WTC11 (cell line): ENCODE measurements at regions not wholly inside any gene's neighbourhood (a gene's known extent, or its start where the extent isn't known, plus 50 kb on each side); places are given as distances from the start of the nearest gene placed in this dataset.

Experiments used
- ATAC-seq: fragments of 200-7000 bp; cut with Tn5 transposase; 2 replicates; pipeline ENCODE4 v1.10.0; 2021; ENCODE audit warnings: mild to moderate bottlenecking, moderate library complexity
- CTCF ChIA-PET: fragments of 300-600 bp; sonication (Branson Sonifier 250); formaldehyde crosslinking; loops from one replicate; lab custom pipeline; 2021; ENCODE audit warnings: antibody characterized with exemption; lab: Charles Lee
- POLR2A ChIA-PET: fragments of 350-600 bp; sonication (Branson Sonifier 250); formaldehyde crosslinking; loops from one replicate; lab custom pipeline; 2021; ENCODE audit warnings: antibody characterized with exemption; lab: Charles Lee
- DNase-seq: peaks from one replicate; pipeline ENCODE4 v3.0.0; 2021; ENCODE audit warnings: low spot score
- H3K27ac Mint-ChIP-seq: 2 replicates; pipeline ENCODE4 v1.8.0; 2021; ENCODE audit warnings: mixed read lengths
- H3K27me3 Mint-ChIP-seq: 2 replicates; pipeline ENCODE4 v1.8.0; 2021; ENCODE audit warnings: low read depth, mild to moderate bottlenecking, moderate library complexity, mixed read lengths
- H3K36me3 Mint-ChIP-seq: 2 replicates; pipeline ENCODE4 v1.8.0; 2021; ENCODE audit warnings: mixed read lengths
- H3K4me1 Mint-ChIP-seq: 2 replicates; pipeline ENCODE4 v1.8.0; 2022; ENCODE audit warnings: mixed read lengths
- H3K4me3 Mint-ChIP-seq: 2 replicates; pipeline ENCODE4 v1.8.0; 2021; ENCODE audit warnings: mild to moderate bottlenecking, moderate library complexity, mixed read lengths
- H3K9me3 Mint-ChIP-seq: 2 replicates; pipeline ENCODE4 v1.8.0; 2021; ENCODE audit warnings: mixed read lengths
- ELF4 ChIP-seq: sonication (generic); formaldehyde crosslinking; IDR thresholded peaks from 2 replicates; pipeline ENCODE4 v1.8.1; 2022; ENCODE audit warnings: low read depth, mild to moderate bottlenecking, moderate library complexity, missing genetic modification reagents
- HMGA2 ChIP-seq: fragments of 250-450 bp; sonication (Bioruptor Pico); IDR thresholded peaks from 2 replicates; pipeline ENCODE4 v1.4.0; 2021; ENCODE audit warnings: mild to moderate bottlenecking, moderate library complexity
- IRF2 ChIP-seq: sonication (generic); formaldehyde crosslinking; IDR thresholded peaks from 2 replicates; pipeline ENCODE4 v1.8.0; 2022; ENCODE audit warnings: low read depth, missing genetic modification reagents, borderline replicate concordance
- JAZF1 ChIP-seq: fragments of 250-450 bp; sonication (Bioruptor Pico); IDR thresholded peaks from 2 replicates; pipeline ENCODE4 v1.9.0; 2021; ENCODE audit warnings: moderate library complexity, mild to moderate bottlenecking, inconsistent platforms
- NFYB ChIP-seq: sonication (generic); formaldehyde crosslinking; conservative IDR thresholded peaks from 2 replicates; pipeline ENCODE4 v1.8.0; 2022; ENCODE audit warnings: low read depth, missing genetic modification reagents
- NR2C2 ChIP-seq: sonication (generic); formaldehyde crosslinking; IDR thresholded peaks from 2 replicates; pipeline ENCODE4 v1.8.0; 2022; ENCODE audit warnings: mild to moderate bottlenecking, missing genetic modification reagents
- OVOL2 ChIP-seq: fragments of 250-450 bp; sonication (Bioruptor Pico); IDR thresholded peaks from 2 replicates; pipeline ENCODE4 v1.9.0; 2021; ENCODE audit warnings: mild to moderate bottlenecking, borderline replicate concordance
- RORB ChIP-seq: fragments of 250-450 bp; sonication (Bioruptor Pico); IDR thresholded peaks from 2 replicates; pipeline ENCODE4 v1.9.0; 2021; ENCODE audit warnings: mild to moderate bottlenecking
- SP1 ChIP-seq: sonication (generic); formaldehyde crosslinking; conservative IDR thresholded peaks from 2 replicates; pipeline ENCODE4 v1.8.1; 2022; ENCODE audit warnings: missing genetic modification reagents
- ZNF121 ChIP-seq: sonication (generic); formaldehyde crosslinking; IDR thresholded peaks from 2 replicates; pipeline ENCODE4 v1.8.0; 2023; ENCODE audit warnings: missing genetic modification reagents
- ZNF232 ChIP-seq: sonication (generic); formaldehyde crosslinking; IDR thresholded peaks from 2 replicates; pipeline ENCODE4 v1.8.0; 2022; ENCODE audit warnings: mild to moderate bottlenecking, missing genetic modification reagents
- ZNF263 ChIP-seq: sonication (generic); formaldehyde crosslinking; IDR thresholded peaks from 2 replicates; pipeline ENCODE4 v1.8.1; 2022; ENCODE audit warnings: low read depth, mild to moderate bottlenecking, moderate library complexity, missing genetic modification reagents
- TF ChIP-seq, protein P1 (sequence below): sonication (generic); formaldehyde crosslinking; IDR thresholded peaks from 2 replicates; pipeline ENCODE4 v1.8.1; 2022; ENCODE audit warnings: mild to moderate bottlenecking, moderate library complexity, missing genetic modification reagents
- TF ChIP-seq, protein P2 (sequence below): sonication (generic); formaldehyde crosslinking; IDR thresholded peaks from 2 replicates; pipeline ENCODE4 v1.8.1; 2022; ENCODE audit warnings: mild to moderate bottlenecking, missing genetic modification reagents, moderate library complexity, borderline replicate concordance
- TF ChIP-seq, protein P3 (sequence below): fragments of 250-450 bp; sonication (Bioruptor Pico); IDR thresholded peaks from 2 replicates; pipeline ENCODE4 v1.9.0; 2021; ENCODE audit warnings: mild to moderate bottlenecking
- TF ChIP-seq, protein P4 (sequence below): fragments of 200-600 bp; IDR thresholded peaks from 2 replicates; pipeline ENCODE4 v1.8.0; 2022; ENCODE audit warnings: antibody characterized with exemption
- TF ChIP-seq, protein P5 (sequence below): sonication (generic); formaldehyde crosslinking; IDR thresholded peaks from 2 replicates; pipeline ENCODE4 v1.8.0; 2022; ENCODE audit warnings: mild to moderate bottlenecking, missing genetic modification reagents
- TF ChIP-seq, protein P6 (sequence below): sonication (generic); formaldehyde crosslinking; IDR thresholded peaks from 2 replicates; pipeline ENCODE4 v1.8.0; 2023; ENCODE audit warnings: missing genetic modification reagents
- TF ChIP-seq, protein P7 (sequence below): sonication (generic); formaldehyde crosslinking; IDR thresholded peaks from 2 replicates; pipeline ENCODE4 v1.8.1; 2023; ENCODE audit warnings: mild to moderate bottlenecking, missing genetic modification reagents, moderate library complexity
- TF ChIP-seq, protein P8 (sequence below): sonication (generic); formaldehyde crosslinking; conservative IDR thresholded peaks from 2 replicates; pipeline ENCODE4 v1.8.1; 2022; ENCODE audit warnings: mild to moderate bottlenecking, missing genetic modification reagents
- TF ChIP-seq, protein P9 (sequence below): sonication (generic); formaldehyde crosslinking; IDR thresholded peaks from 2 replicates; pipeline ENCODE4 v1.8.0; 2023; ENCODE audit warnings: missing genetic modification reagents, mild to moderate bottlenecking, borderline replicate concordance

DNA sequence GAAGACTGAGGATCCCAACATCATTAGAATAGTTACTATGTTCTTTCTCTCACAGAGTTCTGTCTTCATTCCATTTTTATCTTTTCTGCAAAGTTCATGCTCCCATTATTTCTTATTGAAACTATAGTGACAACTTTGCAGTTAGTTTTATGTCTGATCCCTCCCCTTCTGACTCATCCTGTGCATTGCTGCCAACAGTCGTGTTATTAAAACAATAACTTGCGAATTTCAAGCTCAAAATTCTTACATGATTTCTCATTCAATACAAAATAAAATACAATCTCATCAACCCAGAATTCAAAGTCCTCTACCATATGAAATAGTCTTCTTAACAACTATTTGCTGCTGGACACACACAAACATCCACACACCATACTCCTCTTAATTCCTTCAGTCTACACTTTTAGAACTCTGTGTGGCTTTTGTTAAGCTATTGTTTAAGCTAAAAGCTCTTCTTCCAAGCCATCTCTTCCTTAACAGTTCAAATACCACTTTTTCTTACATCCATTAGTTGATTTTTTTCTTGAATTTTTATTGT lies 261.4 kb upstream of the IRAK1BP1 start:
- ATAC-seq (no peak), DNase-seq (no peak)
- Mint-ChIP-seq H3K4me1 (peaks cover 3% of the 10 kb centered on the region), H3K9me3 (no peaks in the 10 kb centered on the region), H3K27ac (no peak overlapping the region), H3K27me3 (no peaks in the 10 kb centered on the region), H3K4me3 (no peak overlapping the region), H3K36me3 (no peaks in the 10 kb centered on the region)
- ChIA-PET POLR2A (no interaction called here), CTCF (no interaction called here)
- TF ChIP-seq RORB, result no peak
- no peak for TF ChIP-seq ELF4
- TF ChIP-seq ZNF263 (CRISPR knock-in tag), result no peak
- no peak for TF ChIP-seq NFYB
- TF ChIP-seq, protein P1, sequence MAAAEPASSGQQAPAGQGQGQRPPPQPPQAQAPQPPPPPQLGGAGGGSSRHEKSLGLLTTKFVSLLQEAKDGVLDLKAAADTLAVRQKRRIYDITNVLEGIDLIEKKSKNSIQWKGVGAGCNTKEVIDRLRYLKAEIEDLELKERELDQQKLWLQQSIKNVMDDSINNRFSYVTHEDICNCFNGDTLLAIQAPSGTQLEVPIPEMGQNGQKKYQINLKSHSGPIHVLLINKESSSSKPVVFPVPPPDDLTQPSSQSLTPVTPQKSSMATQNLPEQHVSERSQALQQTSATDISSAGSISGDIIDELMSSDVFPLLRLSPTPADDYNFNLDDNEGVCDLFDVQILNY, result no peak
- TF ChIP-seq, protein P2, sequence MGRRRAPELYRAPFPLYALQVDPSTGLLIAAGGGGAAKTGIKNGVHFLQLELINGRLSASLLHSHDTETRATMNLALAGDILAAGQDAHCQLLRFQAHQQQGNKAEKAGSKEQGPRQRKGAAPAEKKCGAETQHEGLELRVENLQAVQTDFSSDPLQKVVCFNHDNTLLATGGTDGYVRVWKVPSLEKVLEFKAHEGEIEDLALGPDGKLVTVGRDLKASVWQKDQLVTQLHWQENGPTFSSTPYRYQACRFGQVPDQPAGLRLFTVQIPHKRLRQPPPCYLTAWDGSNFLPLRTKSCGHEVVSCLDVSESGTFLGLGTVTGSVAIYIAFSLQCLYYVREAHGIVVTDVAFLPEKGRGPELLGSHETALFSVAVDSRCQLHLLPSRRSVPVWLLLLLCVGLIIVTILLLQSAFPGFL (CRISPR knock-in tag), result no peak
- TF ChIP-seq, protein P3, sequence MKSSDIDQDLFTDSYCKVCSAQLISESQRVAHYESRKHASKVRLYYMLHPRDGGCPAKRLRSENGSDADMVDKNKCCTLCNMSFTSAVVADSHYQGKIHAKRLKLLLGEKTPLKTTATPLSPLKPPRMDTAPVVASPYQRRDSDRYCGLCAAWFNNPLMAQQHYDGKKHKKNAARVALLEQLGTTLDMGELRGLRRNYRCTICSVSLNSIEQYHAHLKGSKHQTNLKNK (CRISPR knock-in tag), result no peak

DNA sequence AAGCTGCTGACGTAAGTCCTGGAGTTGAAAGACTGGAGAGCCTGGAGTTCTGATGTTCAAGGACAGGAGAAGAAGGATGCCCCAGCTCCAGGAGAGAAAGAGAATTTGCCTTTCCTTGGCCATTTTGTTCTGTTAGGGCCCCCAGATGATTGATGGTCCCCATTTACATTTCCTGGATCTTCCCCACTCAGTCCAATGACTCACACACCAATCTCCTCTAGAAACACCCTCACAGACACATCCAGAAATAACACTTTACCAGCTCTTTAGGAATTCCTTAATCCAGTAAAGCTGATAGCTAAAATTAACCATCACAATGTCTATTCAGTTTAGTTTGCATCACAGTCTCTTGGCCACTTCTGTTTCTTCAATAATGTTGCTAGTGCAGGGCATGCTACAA lies 260.2 kb upstream of the IRAK1BP1 start:
- ATAC-seq, result no peak
- no peaks in the 10 kb centered on the region for H3K9me3 Mint-ChIP-seq
- H3K4me3 Mint-ChIP-seq, result no peak overlapping the region
- no peaks in the 10 kb centered on the region for H3K27me3 Mint-ChIP-seq
- CTCF ChIA-PET, result interaction anchor here (0.5 kb wide), 1 partner anchor 937 kb away, joined by 3 read pairs; no protein-coding TSS in a partner anchor
- POLR2A ChIA-PET, result no interaction called here
- H3K27ac Mint-ChIP-seq, result no peak overlapping the region
- TF ChIP-seq SP1 (CRISPR knock-in tag), result no peak
- TF ChIP-seq, protein P4, sequence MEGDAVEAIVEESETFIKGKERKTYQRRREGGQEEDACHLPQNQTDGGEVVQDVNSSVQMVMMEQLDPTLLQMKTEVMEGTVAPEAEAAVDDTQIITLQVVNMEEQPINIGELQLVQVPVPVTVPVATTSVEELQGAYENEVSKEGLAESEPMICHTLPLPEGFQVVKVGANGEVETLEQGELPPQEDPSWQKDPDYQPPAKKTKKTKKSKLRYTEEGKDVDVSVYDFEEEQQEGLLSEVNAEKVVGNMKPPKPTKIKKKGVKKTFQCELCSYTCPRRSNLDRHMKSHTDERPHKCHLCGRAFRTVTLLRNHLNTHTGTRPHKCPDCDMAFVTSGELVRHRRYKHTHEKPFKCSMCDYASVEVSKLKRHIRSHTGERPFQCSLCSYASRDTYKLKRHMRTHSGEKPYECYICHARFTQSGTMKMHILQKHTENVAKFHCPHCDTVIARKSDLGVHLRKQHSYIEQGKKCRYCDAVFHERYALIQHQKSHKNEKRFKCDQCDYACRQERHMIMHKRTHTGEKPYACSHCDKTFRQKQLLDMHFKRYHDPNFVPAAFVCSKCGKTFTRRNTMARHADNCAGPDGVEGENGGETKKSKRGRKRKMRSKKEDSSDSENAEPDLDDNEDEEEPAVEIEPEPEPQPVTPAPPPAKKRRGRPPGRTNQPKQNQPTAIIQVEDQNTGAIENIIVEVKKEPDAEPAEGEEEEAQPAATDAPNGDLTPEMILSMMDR, result no peak
- TF ChIP-seq, protein P5, sequence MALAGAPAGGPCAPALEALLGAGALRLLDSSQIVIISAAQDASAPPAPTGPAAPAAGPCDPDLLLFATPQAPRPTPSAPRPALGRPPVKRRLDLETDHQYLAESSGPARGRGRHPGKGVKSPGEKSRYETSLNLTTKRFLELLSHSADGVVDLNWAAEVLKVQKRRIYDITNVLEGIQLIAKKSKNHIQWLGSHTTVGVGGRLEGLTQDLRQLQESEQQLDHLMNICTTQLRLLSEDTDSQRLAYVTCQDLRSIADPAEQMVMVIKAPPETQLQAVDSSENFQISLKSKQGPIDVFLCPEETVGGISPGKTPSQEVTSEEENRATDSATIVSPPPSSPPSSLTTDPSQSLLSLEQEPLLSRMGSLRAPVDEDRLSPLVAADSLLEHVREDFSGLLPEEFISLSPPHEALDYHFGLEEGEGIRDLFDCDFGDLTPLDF (CRISPR knock-in tag), result no peak
- TF ChIP-seq, all 79 proteins: peak for 0
- Mint-ChIP-seq H3K4me1 (peaks cover 10% of the 10 kb centered on the region), H3K36me3 (no peaks in the 10 kb centered on the region)
- DNase-seq, result no peak

DNA sequence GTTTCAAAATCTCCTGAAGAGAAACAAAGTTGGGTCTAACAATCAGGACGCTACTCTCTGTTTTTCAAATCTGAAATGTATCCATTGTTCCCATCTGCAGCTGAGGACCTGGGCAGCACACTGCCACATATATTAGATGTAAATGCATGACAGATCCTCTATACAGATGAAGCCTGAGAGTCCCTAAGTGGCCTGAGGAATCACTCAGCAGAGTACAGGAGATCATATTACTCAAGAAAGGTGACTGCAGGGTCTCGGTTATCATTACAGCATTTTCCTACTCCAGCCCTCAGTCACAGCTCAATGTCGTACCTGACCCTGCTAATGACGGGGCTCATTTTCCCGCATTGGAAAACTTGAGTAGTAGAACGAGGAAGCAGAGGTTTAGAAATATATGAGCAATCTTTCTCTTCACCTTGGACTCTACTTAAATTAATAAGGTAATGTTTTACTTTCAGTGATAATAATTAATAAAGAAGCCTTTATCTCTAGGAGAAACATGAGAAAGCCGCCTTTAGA lies 256.2 kb upstream of the IRAK1BP1 start:
- H3K27me3 Mint-ChIP-seq, result no peaks in the 10 kb centered on the region
- no peak overlapping the region for H3K4me3 Mint-ChIP-seq
- no peak for DNase-seq
- ATAC-seq, result no peak; the same call in 1 of the 2 replicates
- CTCF ChIA-PET, result interaction anchor here (1.2 to 1.9 kb wide), 2 partner anchors 9 to 10 kb away, joined by 4 to 6 read pairs; no protein-coding TSS in a partner anchor
- peaks cover 10% of the 10 kb centered on the region for H3K4me1 Mint-ChIP-seq
- no peaks in the 10 kb centered on the region for H3K9me3 Mint-ChIP-seq
- no peak overlapping the region for H3K27ac Mint-ChIP-seq
- H3K36me3 Mint-ChIP-seq, result no peaks in the 10 kb centered on the region
- POLR2A ChIA-PET, result no interaction called here
- TF ChIP-seq, protein P6, sequence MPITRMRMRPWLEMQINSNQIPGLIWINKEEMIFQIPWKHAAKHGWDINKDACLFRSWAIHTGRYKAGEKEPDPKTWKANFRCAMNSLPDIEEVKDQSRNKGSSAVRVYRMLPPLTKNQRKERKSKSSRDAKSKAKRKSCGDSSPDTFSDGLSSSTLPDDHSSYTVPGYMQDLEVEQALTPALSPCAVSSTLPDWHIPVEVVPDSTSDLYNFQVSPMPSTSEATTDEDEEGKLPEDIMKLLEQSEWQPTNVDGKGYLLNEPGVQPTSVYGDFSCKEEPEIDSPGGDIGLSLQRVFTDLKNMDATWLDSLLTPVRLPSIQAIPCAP, result no peak
- TF ChIP-seq, protein P7, sequence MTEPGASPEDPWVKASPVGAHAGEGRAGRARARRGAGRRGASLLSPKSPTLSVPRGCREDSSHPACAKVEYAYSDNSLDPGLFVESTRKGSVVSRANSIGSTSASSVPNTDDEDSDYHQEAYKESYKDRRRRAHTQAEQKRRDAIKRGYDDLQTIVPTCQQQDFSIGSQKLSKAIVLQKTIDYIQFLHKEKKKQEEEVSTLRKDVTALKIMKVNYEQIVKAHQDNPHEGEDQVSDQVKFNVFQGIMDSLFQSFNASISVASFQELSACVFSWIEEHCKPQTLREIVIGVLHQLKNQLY (CRISPR knock-in tag), result no peak
- TF ChIP-seq ZNF232 (CRISPR knock-in tag), result no peak
- TF ChIP-seq JAZF1 (CRISPR knock-in tag), result no peak
- TF ChIP-seq ZNF263 (CRISPR knock-in tag), result no peak
- no peak for TF ChIP-seq NR2C2 (CRISPR knock-in tag)
- no peak for TF ChIP-seq HMGA2 (CRISPR knock-in tag)
- no peak for TF ChIP-seq OVOL2
- TF ChIP-seq IRF2 (CRISPR knock-in tag), result no peak
- TF ChIP-seq, protein P8, sequence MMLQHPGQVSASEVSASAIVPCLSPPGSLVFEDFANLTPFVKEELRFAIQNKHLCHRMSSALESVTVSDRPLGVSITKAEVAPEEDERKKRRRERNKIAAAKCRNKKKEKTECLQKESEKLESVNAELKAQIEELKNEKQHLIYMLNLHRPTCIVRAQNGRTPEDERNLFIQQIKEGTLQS (CRISPR knock-in tag), result no peak
- TF ChIP-seq, protein P9, sequence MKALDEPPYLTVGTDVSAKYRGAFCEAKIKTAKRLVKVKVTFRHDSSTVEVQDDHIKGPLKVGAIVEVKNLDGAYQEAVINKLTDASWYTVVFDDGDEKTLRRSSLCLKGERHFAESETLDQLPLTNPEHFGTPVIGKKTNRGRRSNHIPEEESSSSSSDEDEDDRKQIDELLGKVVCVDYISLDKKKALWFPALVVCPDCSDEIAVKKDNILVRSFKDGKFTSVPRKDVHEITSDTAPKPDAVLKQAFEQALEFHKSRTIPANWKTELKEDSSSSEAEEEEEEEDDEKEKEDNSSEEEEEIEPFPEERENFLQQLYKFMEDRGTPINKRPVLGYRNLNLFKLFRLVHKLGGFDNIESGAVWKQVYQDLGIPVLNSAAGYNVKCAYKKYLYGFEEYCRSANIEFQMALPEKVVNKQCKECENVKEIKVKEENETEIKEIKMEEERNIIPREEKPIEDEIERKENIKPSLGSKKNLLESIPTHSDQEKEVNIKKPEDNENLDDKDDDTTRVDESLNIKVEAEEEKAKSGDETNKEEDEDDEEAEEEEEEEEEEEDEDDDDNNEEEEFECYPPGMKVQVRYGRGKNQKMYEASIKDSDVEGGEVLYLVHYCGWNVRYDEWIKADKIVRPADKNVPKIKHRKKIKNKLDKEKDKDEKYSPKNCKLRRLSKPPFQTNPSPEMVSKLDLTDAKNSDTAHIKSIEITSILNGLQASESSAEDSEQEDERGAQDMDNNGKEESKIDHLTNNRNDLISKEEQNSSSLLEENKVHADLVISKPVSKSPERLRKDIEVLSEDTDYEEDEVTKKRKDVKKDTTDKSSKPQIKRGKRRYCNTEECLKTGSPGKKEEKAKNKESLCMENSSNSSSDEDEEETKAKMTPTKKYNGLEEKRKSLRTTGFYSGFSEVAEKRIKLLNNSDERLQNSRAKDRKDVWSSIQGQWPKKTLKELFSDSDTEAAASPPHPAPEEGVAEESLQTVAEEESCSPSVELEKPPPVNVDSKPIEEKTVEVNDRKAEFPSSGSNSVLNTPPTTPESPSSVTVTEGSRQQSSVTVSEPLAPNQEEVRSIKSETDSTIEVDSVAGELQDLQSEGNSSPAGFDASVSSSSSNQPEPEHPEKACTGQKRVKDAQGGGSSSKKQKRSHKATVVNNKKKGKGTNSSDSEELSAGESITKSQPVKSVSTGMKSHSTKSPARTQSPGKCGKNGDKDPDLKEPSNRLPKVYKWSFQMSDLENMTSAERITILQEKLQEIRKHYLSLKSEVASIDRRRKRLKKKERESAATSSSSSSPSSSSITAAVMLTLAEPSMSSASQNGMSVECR (CRISPR knock-in tag), result no peak
- no peak for TF ChIP-seq ZNF121
